ENCODE measurements at regions not wholly inside any gene's neighbourhood (a gene's known extent, or its start where the extent isn't known, plus 50 kb on each side); places are given as distances from the start of the nearest gene placed in this dataset.

GRCh38 chr15:53446376-53446775 lies 313.1 kb downstream of the WDR72 start:
- H3K36me3 ChIP-seq: no peaks in the 10 kb centered on the region
- H3K9me3 ChIP-seq: no peaks in the 10 kb centered on the region
- H3K27ac ChIP-seq: no peak overlapping the region
- no peaks in the 10 kb centered on the region for H3K27me3 ChIP-seq
- no peaks in the 10 kb centered on the region for H3K4me1 ChIP-seq
- intact Hi-C loops (cut with DNase I): no loop called here
- no peak for DNase-seq
- 9 to 18% methylated on average over 1 of the region's 1 CpG for WGBS, 2 donors
- TF ChIP-seq, protein P1, sequence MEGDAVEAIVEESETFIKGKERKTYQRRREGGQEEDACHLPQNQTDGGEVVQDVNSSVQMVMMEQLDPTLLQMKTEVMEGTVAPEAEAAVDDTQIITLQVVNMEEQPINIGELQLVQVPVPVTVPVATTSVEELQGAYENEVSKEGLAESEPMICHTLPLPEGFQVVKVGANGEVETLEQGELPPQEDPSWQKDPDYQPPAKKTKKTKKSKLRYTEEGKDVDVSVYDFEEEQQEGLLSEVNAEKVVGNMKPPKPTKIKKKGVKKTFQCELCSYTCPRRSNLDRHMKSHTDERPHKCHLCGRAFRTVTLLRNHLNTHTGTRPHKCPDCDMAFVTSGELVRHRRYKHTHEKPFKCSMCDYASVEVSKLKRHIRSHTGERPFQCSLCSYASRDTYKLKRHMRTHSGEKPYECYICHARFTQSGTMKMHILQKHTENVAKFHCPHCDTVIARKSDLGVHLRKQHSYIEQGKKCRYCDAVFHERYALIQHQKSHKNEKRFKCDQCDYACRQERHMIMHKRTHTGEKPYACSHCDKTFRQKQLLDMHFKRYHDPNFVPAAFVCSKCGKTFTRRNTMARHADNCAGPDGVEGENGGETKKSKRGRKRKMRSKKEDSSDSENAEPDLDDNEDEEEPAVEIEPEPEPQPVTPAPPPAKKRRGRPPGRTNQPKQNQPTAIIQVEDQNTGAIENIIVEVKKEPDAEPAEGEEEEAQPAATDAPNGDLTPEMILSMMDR (IDR thresholded peaks at IDR 0.05): no peak
- TF ChIP-seq POLR2A (IDR thresholded peaks at IDR 0.05): no peak
- H3K4me3 ChIP-seq (replicated peaks in 1 of 3): no peak overlapping the region

GRCh38 chr15:53445531-53445930 lies 313.9 kb downstream of the WDR72 start:
- H3K36me3 ChIP-seq: no peaks in the 10 kb centered on the region
- WGBS, 2 donors: 92 to 93% methylated on average over 7 of the region's 7 CpGs
- no peaks in the 10 kb centered on the region for H3K27me3 ChIP-seq
- no peak overlapping the region for H3K4me3 ChIP-seq (replicated peaks in 1 of 3)
- H3K9me3 ChIP-seq: no peaks in the 10 kb centered on the region
- TF ChIP-seq POLR2A (IDR thresholded peaks at IDR 0.05): no peak
- TF ChIP-seq, protein P1 (IDR thresholded peaks at IDR 0.05): no peak
- no peak overlapping the region for H3K27ac ChIP-seq
- no peak for DNase-seq
- no peaks in the 10 kb centered on the region for H3K4me1 ChIP-seq
- intact Hi-C loops (cut with DNase I): no loop called here

DNA sequence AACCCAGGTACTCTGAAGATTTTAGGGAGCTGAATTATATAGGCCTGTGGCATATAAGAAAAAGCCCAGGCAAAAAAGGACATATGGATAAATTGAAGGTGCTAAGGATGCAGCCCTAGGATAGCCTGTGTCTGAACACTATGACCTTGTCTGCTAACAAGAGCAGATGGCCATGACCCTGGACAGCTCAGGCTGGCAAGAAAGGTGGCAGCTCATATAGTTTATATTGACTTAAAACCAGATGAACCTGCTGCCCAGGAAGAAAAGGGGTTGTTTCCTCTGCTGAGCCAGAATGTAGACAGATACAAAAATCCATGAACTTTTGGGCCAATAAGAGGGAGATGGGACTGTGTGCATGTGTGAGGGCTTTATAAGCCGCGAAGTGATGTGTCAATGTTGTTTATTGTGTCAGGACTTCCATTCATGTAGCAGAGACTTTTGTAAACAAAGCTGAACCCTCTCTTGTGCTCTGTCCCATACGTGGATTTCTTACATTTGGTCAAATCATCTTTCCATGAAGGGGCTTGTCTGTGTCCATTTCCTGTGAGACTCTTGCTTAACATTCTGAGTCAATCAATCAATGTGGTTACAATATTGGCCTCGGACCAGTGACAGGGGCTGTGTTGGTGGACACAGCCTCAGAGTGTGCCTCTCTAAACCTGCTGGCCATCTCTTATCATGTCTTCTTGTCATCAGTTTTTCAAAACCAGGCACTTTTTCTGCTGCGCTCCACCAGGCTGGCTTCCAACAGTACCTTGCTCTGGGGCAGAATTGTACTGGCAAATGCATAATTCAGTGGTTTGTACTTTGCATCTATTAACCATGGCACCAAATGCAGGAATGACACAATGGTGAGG lies 321.2 kb downstream of the WDR72 start:
- H3K27me3 ChIP-seq: no peaks in the 10 kb centered on the region
- H3K9me3 ChIP-seq: no peaks in the 10 kb centered on the region
- no peaks in the 10 kb centered on the region for H3K36me3 ChIP-seq
- DNase-seq: no peak
- H3K27ac ChIP-seq: no peak overlapping the region
- H3K4me3 ChIP-seq (replicated peaks in 1 of 3): no peak overlapping the region
- intact Hi-C loops (cut with DNase I): no loop called here
- H3K4me1 ChIP-seq: no peaks in the 10 kb centered on the region
- WGBS, 2 donors: 82 to 86% methylated on average over 5 of the region's 5 CpGs
- TF ChIP-seq, protein P1 (IDR thresholded peaks at IDR 0.05): no peak
- no peak for TF ChIP-seq POLR2A (IDR thresholded peaks at IDR 0.05)

DNA sequence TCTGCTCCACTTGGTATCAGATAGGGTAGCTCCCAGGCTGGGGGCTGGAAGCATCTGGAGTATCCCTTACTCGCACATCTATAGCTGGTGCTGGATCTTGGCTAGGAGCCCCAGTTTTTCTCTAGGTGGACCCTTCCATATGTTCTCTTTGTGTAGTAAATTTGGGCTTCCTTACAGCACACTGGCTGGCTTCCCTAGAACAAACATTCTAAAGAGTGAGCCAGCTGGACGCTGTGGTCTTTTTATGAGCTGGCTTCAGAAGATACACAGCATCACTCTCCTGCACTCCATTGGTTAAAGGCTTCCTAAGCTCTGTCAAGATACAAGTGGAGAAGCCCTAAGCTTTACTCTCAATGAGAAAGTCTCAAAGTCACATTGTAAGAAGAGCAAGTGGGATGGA lies 322.1 kb downstream of the WDR72 start:
- TF ChIP-seq, protein P1 (IDR thresholded peaks at IDR 0.05): no peak
- no peak for TF ChIP-seq POLR2A (IDR thresholded peaks at IDR 0.05)
- no peaks in the 10 kb centered on the region for H3K9me3 ChIP-seq
- no peak overlapping the region for H3K27ac ChIP-seq
- DNase-seq: no peak
- H3K4me3 ChIP-seq (replicated peaks in 1 of 3): no peak overlapping the region
- H3K27me3 ChIP-seq: no peaks in the 10 kb centered on the region
- H3K4me1 ChIP-seq: no peaks in the 10 kb centered on the region
- H3K36me3 ChIP-seq: no peaks in the 10 kb centered on the region
- intact Hi-C loops (cut with DNase I): no loop called here
- WGBS, 2 donors: 65 to 96% methylated on average over 2 of the region's 2 CpGs

- no peaks in the 10 kb centered on the region for H3K4me1 ChIP-seq
- intact Hi-C loops (cut with DNase I): no loop called here
- H3K9me3 ChIP-seq: no peaks in the 10 kb centered on the region
- no peak overlapping the region for H3K27ac ChIP-seq
- no peaks in the 10 kb centered on the region for H3K36me3 ChIP-seq
- H3K27me3 ChIP-seq: no peaks in the 10 kb centered on the region
- WGBS, 2 donors: 57% methylated on average over 4 of the region's 4 CpGs
- no peak overlapping the region for H3K4me3 ChIP-seq (replicated peaks in 1 of 3)
- DNase-seq: no peak
- TF ChIP-seq, protein P1 (IDR thresholded peaks at IDR 0.05): no peak
- no peak for TF ChIP-seq POLR2A (IDR thresholded peaks at IDR 0.05)
Observed at GRCh38 chr15:53434174-53434678, 325.2 kb downstream of the WDR72 start.
